ENCODE measurements at regions not wholly inside any gene's neighbourhood (a gene's known extent, or its start where the extent isn't known, plus 50 kb on each side); places are given as distances from the start of the nearest gene placed in this dataset.
A peak's percentile ranks its signal among the peaks of the same experiment; 100 is the strongest.

DNA sequence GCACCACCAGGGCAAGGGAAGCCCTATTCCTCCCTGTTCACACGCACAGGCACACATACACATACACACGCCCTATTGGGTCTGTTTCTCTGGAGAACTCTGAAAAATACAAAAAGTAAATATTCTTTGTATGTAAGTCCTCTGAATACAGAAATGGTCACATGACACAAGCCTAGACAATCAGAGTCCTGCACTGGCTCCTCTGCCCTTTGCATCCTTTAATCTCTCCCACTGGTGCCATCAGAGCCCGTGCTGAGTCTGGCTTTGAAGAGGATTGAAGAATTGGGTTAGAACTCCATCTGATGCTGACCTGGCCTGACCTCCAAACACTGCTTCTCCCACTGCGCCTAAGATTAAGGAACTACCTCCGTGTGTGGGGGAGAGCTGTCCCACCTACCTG, 273.2 kb upstream of the TBX3 start:
- Histone ChIP-seq H3K9me1 (ENCODE audit: control insufficient read depth, insufficient read depth, low read length) (no peaks in the 10 kb centered on the region), H3K4me3 (no peak overlapping the region), H2AFZ (ENCODE audit: low read depth, low read length) (no peak overlapping the region), H3K79me2 (ENCODE audit: control insufficient read depth, insufficient read depth, low read length) (no peaks in the 10 kb centered on the region), H3K27ac (ENCODE audit: extremely low read depth, low read depth, low read length) (no peak overlapping the region), H3K27me3 (ENCODE audit: control insufficient read depth in 2 of 2, insufficient read depth in 2 of 2, low read length in 2 of 2) (no peaks in the 10 kb centered on the region), H3K9me3 (replicated peaks; ENCODE audit: control insufficient read depth, insufficient read depth, low read depth, low read length) (no peaks in the 10 kb centered on the region), H3K4me1 (replicated peaks in 1 of 2; ENCODE audit: control insufficient read depth in 2 of 2, insufficient read depth in 2 of 2, low read length in 2 of 2) (no peaks in the 10 kb centered on the region; a peak in 2 of 5 replicates), H4K20me1 (replicated peaks; ENCODE audit: control insufficient read depth, insufficient read depth, low read length) (no peaks in the 10 kb centered on the region), H3K36me3 (ENCODE audit: control insufficient read depth, insufficient read depth, low read length) (no peaks in the 10 kb centered on the region), H3K9ac (ENCODE audit: insufficient read depth in 1 of 2, low read depth in 2 of 2, low read length in 2 of 2) (no peak overlapping the region), H3K4me2 (ENCODE audit: insufficient read depth, low read length) (no peak overlapping the region)
- WGBS (ENCODE audit: insufficient coverage, low coverage, missing lambda C conversion rate), result 0% methylated on average over 5 of the region's 5 CpGs
- in situ Hi-C loops (cut with MboI), result no loop called here
- no TSS peak for BruUV-seq (replicated peaks)
- TF ChIP-seq HMGN3 (IDR thresholded peaks at IDR 0.05; ENCODE audit: borderline replicate concordance, extremely low read depth, insufficient read length, low read depth, low read length) (no peak), TFE3 (CRISPR knock-in tag; IDR thresholded peaks at IDR 0.05) (peak; percentile 84)
- FAIRE-seq, result no peak
- CTCF ChIA-PET (ENCODE audit: low intra/inter-chr PET ratio), result no interaction called here
- ATAC-seq, result no peak
- no peak for DNase-seq (ENCODE audit: extremely low read depth in 1 of 4, low spot score in 3 of 4)
- POLR2A ChIA-PET, result no interaction called here
- intact Hi-C loops (cut with micrococcal nuclease), result no loop called here

DNA sequence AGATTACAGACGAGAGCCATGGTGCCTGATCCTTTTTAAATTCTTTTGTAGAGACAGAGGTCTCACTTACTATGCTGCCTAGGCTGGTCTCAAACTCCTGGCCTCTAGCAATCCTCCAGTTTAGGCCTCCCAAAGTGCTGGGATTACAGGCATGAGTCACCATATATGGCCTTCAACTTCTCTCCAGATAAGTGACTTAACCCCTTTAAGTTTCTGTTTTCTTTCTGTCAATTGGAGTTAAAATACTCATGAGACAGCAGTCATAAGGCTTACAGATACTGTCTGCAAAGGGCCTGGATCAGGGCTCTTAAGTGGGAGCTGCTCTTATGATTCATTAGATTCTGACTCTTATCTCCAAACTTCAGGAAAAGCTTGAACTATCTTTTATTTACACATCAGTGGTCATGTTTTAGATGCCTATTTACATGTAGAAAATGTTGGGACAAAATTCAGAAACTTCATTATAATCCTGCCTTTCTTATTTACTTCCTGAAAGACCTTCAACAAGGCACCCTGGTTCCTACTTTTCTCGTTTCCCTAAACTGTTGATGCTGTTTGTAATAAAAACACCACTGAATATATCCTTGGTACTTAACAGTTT, 271.5 kb upstream of the TBX3 start:
- in situ Hi-C loops (cut with MboI), result no loop called here
- Histone ChIP-seq H3K9ac (ENCODE audit: insufficient read depth in 1 of 2, low read depth in 2 of 2, low read length in 2 of 2) (no peak overlapping the region), H3K9me3 (replicated peaks; ENCODE audit: control insufficient read depth, insufficient read depth, low read depth, low read length) (no peaks in the 10 kb centered on the region), H3K27me3 (ENCODE audit: control insufficient read depth in 2 of 2, insufficient read depth in 2 of 2, low read length in 2 of 2) (no peaks in the 10 kb centered on the region), H2AFZ (ENCODE audit: low read depth, low read length) (no peak overlapping the region), H3K4me3 (no peak overlapping the region), H3K36me3 (ENCODE audit: control insufficient read depth, insufficient read depth, low read length) (no peaks in the 10 kb centered on the region), H3K79me2 (ENCODE audit: control insufficient read depth, insufficient read depth, low read length) (no peaks in the 10 kb centered on the region), H3K27ac (ENCODE audit: extremely low read depth, low read depth, low read length) (no peak overlapping the region), H3K4me1 (replicated peaks in 1 of 2; ENCODE audit: control insufficient read depth in 2 of 2, insufficient read depth in 2 of 2, low read length in 2 of 2) (no peaks in the 10 kb centered on the region; a peak in 2 of 5 replicates), H3K9me1 (ENCODE audit: control insufficient read depth, insufficient read depth, low read length) (no peaks in the 10 kb centered on the region), H4K20me1 (replicated peaks; ENCODE audit: control insufficient read depth, insufficient read depth, low read length) (no peaks in the 10 kb centered on the region), H3K4me2 (ENCODE audit: insufficient read depth, low read length) (no peak overlapping the region)
- peak in 1 of 4 experiments; percentile 6 for DNase-seq (ENCODE audit: extremely low read depth in 1 of 4, low spot score in 3 of 4)
- CTCF ChIA-PET (ENCODE audit: low intra/inter-chr PET ratio), result no interaction called here
- intact Hi-C loops (cut with micrococcal nuclease), result no loop called here
- POLR2A ChIA-PET, result no interaction called here
- FAIRE-seq, result peak; percentile 40
- WGBS (ENCODE audit: insufficient coverage, low coverage, missing lambda C conversion rate), result 6% methylated on average over 2 of the region's 2 CpGs
- no peak for ATAC-seq
- BruUV-seq (replicated peaks), result no TSS peak
- TF ChIP-seq ZMIZ1 (IDR thresholded peaks at IDR 0.05; ENCODE audit: low read depth in 2 of 2, low read length in 2 of 2), result no peak
- no peak for TF ChIP-seq TCF7L2 (IDR thresholded peaks at IDR 0.05; ENCODE audit: low read depth, low read length)
- TF ChIP-seq HOXB6 (CRISPR knock-in tag; IDR thresholded peaks at IDR 0.05; ENCODE audit: borderline replicate concordance), result no peak
- peak; percentile 3 for TF ChIP-seq RBM25 (IDR thresholded peaks at IDR 0.05; ENCODE audit: low read depth, low read length, severe bottlenecking)
- no peak for TF ChIP-seq GABPB2 (CRISPR knock-in tag; conservative IDR thresholded peaks at IDR 0.05)
- TF ChIP-seq ZFP36 (IDR thresholded peaks at IDR 0.05; ENCODE audit: low read depth, low read length, partially characterized antibody), result no peak
- no peak for TF ChIP-seq TFAM (CRISPR knock-in tag; conservative IDR thresholded peaks at IDR 0.05)
- no peak; the same call in 1 of the 2 replicates for TF ChIP-seq ELF1 (tag; IDR thresholded peaks at IDR 0.05)
- no peak for TF ChIP-seq ZNF175 (CRISPR knock-in tag; IDR thresholded peaks at IDR 0.05; ENCODE audit: low read depth)

Data from K562 (cell line).